Aorta (tissue), 5 donors: ENCODE measurements at regions not wholly inside any gene's neighbourhood (a gene's known extent, or its start where the extent isn't known, plus 50 kb on each side); places are given as distances from the start of the nearest gene placed in this dataset.
"Not testable (repeated sequence)": the region's sequence is repeated elsewhere in the genome, so short reads cannot be mapped to it uniquely, and the experiment has no call there.

Experiments used
- ATAC-seq: fragments of 200-7000 bp; cut with Tn5 transposase; one replicate; pipeline ENCODE4 v1.9.1; 2022; ENCODE audit warnings: moderate library complexity; ENCODE audit not compliant: low FRiP score
- DNase-seq, 2 donors: peaks; one replicate each; pipeline ENCODE4 v3.0.0-alpha.2; 2020
- H3K27ac ChIP-seq, 2 donors: one replicate each; pipeline ENCODE4 v1.5.1; 2013; ENCODE audit warnings: low read length in 2 of 2, mild to moderate bottlenecking in 2 of 2, moderate library complexity in 2 of 2, control low read depth in 1 of 2, inconsistent platforms in 1 of 2, low read depth in 1 of 2
- H3K27me3 ChIP-seq, 2 donors: one replicate each; pipeline ENCODE4 v1.6.1; 2013; ENCODE audit warnings: control low read depth in 1 of 2, low read length in 1 of 2, mild to moderate bottlenecking in 1 of 2, moderate library complexity in 1 of 2; ENCODE audit not compliant: insufficient read depth in 2 of 2, control insufficient read depth in 1 of 2
- H3K36me3 ChIP-seq, 2 donors: one replicate each; pipeline ENCODE4 v1.6.1; 2013; ENCODE audit warnings: control low read depth in 1 of 2, low read length in 1 of 2, mild to moderate bottlenecking in 1 of 2; ENCODE audit not compliant: insufficient read depth in 2 of 2, control insufficient read depth in 1 of 2
- H3K4me1 ChIP-seq, 2 donors: one replicate each; pipeline ENCODE4 v1.6.1; 2013; ENCODE audit warnings: low read length in 2 of 2, control low read depth in 1 of 2, mild to moderate bottlenecking in 1 of 2, moderate library complexity in 1 of 2; ENCODE audit not compliant: insufficient read depth in 2 of 2, control insufficient read depth in 1 of 2
- H3K4me3 ChIP-seq, 2 donors: one replicate each; pipeline ENCODE4 v1.5.1; 2013; ENCODE audit warnings: low read length in 2 of 2, control low read depth in 1 of 2, mild to moderate bottlenecking in 1 of 2
- H3K9me3 ChIP-seq: one replicate; pipeline ENCODE4 v1.6.1; 2013; ENCODE audit warnings: mild to moderate bottlenecking, low read length; ENCODE audit not compliant: control insufficient read depth
- WGBS, 2 donors: extraction: QIAGEN DNeasy Blood & Tissue Kit; methylation state at CpG; one replicate each; pipeline ENCODE4 v1.1.7; 2013; 5-methylcytosine and 5-hydroxymethylcytosine counted together
- intact Hi-C, 2 donors: fragments of 100-400 bp; cut with DNase I; formaldehyde crosslinking; loops; one replicate each; pipeline versions ENCODE4 v1.14.2 to v1.15.0; 2022
- donor health status: healthy with polysubstance abuse.
- donor health status: Bipolar disorder and iron deficiency.
- donor health status: DM: no; HTN: no; CAD: no.
- donor health status: DM: no; HTN: no; CAD: no.
- donor health status: DM: yes; HTN: yes; CAD: no.

GRCh38 chr2:44051593-44052347 lies 56.0 kb upstream of the LRPPRC start:
- DNase-seq (no peak), ATAC-seq (no peak)
- no peak overlapping the region for H3K4me3 ChIP-seq
- intact Hi-C loops = no loop called here
- no peaks in the 10 kb centered on the region for H3K36me3 ChIP-seq
- no peaks in the 10 kb centered on the region for H3K4me1 ChIP-seq
- peaks cover 2% of the 10 kb centered on the region for H3K9me3 ChIP-seq
- H3K27ac ChIP-seq = no peak overlapping the region
- 78 to 83% methylated on average over 7 of the region's 7 CpGs for WGBS, 2 donors
- no peaks in the 10 kb centered on the region for H3K27me3 ChIP-seq

GRCh38 chr2:44052584-44052983 lies 56.8 kb upstream of the LRPPRC start:
- ATAC-seq = no peak
- 81 to 87% methylated on average over 8 of the region's 8 CpGs for WGBS, 2 donors

GRCh38 chr2:44053052-44053451 lies 57.3 kb upstream of the LRPPRC start:
- ATAC-seq (no peak), DNase-seq (no peak)
- H3K9me3 ChIP-seq = peaks cover 2% of the 10 kb centered on the region
- H3K36me3 ChIP-seq = no peaks in the 10 kb centered on the region
- no peak overlapping the region for H3K27ac ChIP-seq
- no peaks in the 10 kb centered on the region for H3K4me1 ChIP-seq
- H3K4me3 ChIP-seq = no peak overlapping the region
- H3K27me3 ChIP-seq = no peaks in the 10 kb centered on the region
- intact Hi-C loops = no loop called here
- WGBS, 2 donors = 74 to 79% methylated on average over 2 of the region's 2 CpGs

More at GRCh38 chr2:44052584-44052983, 56.8 kb upstream of the LRPPRC start:
- DNase-seq = no peak
- no peak overlapping the region for H3K4me3 ChIP-seq
- H3K9me3 ChIP-seq = peaks cover 2% of the 10 kb centered on the region
- H3K27me3 ChIP-seq = no peaks in the 10 kb centered on the region
- H3K36me3 ChIP-seq = no peaks in the 10 kb centered on the region
- no peak overlapping the region for H3K27ac ChIP-seq
- no peaks in the 10 kb centered on the region for H3K4me1 ChIP-seq
- intact Hi-C loops = no loop called here

GRCh38 chr2:44053456-44053855 lies 57.7 kb upstream of the LRPPRC start:
- ATAC-seq (no peak), DNase-seq (no peak)
- H3K4me3 ChIP-seq = no peak overlapping the region
- intact Hi-C loops = no loop called here
- no peak overlapping the region for H3K27ac ChIP-seq
- H3K4me1 ChIP-seq = no peaks in the 10 kb centered on the region
- H3K9me3 ChIP-seq = peaks cover 2% of the 10 kb centered on the region
- 42 to 53% methylated on average over 4 of the region's 4 CpGs for WGBS, 2 donors
- no peaks in the 10 kb centered on the region for H3K36me3 ChIP-seq
- no peaks in the 10 kb centered on the region for H3K27me3 ChIP-seq

- no peaks in the 10 kb centered on the region for H3K27me3 ChIP-seq
- no peak overlapping the region for H3K4me3 ChIP-seq
- peaks cover 2% of the 10 kb centered on the region for H3K9me3 ChIP-seq
- H3K4me1 ChIP-seq = no peaks in the 10 kb centered on the region
- ATAC-seq (no peak), DNase-seq (no peak)
- H3K27ac ChIP-seq = no peak overlapping the region
- intact Hi-C loops = no loop called here
- H3K36me3 ChIP-seq = no peaks in the 10 kb centered on the region
- WGBS, 2 donors = 59 to 63% methylated on average over 2 of the region's 2 CpGs
These were observed 59.4 kb upstream of the LRPPRC start for GRCh38 chr2:44055229-44055628.

GRCh38 chr2:44055664-44056063 lies 59.9 kb upstream of the LRPPRC start:
- Histone ChIP-seq H3K36me3 (no peaks in the 10 kb centered on the region), H3K4me3 (no peak overlapping the region), H3K9me3 (peaks cover 2% of the 10 kb centered on the region), H3K4me1 (no peaks in the 10 kb centered on the region), H3K27ac (no peak overlapping the region), H3K27me3 (no peaks in the 10 kb centered on the region)
- no peak for ATAC-seq
- no peak for DNase-seq
- 83 to 89% methylated on average over 7 of the region's 7 CpGs for WGBS, 2 donors
- intact Hi-C loops = no loop called here

- no peaks in the 10 kb centered on the region for H3K4me1 ChIP-seq
- no peak overlapping the region for H3K27ac ChIP-seq
- intact Hi-C loops = no loop called here
- H3K9me3 ChIP-seq = peaks cover 2% of the 10 kb centered on the region
- no peak overlapping the region for H3K4me3 ChIP-seq
- DNase-seq (no peak), ATAC-seq (no peak)
- H3K36me3 ChIP-seq = no peaks in the 10 kb centered on the region
- H3K27me3 ChIP-seq = no peaks in the 10 kb centered on the region
- WGBS, 2 donors = 79 to 86% methylated on average over 2 of the region's 2 CpGs
These were observed 61.2 kb upstream of the LRPPRC start for GRCh38 chr2:44056947-44057346.

GRCh38 chr2:44060286-44060685 lies 64.5 kb upstream of the LRPPRC start:
- H3K9me3 ChIP-seq, H3K4me3 ChIP-seq, H3K36me3 ChIP-seq, ATAC-seq, DNase-seq, H3K4me1 ChIP-seq, H3K27ac ChIP-seq, intact Hi-C loops, H3K27me3 ChIP-seq: not testable (repeated sequence)
- WGBS, 2 donors = 40 to 47% methylated on average over 1 of the region's 1 CpG

- Histone ChIP-seq H3K27ac (no peak overlapping the region), H3K36me3 (no peaks in the 10 kb centered on the region), H3K9me3 (peaks cover 1% of the 10 kb centered on the region), H3K4me3 (no peak overlapping the region), H3K4me1 (no peaks in the 10 kb centered on the region), H3K27me3 (peaks cover 0 to 3% of the 10 kb centered on the region in 2 donors)
- no peak for DNase-seq
- intact Hi-C loops = no loop called here
- 94 to 100% methylated on average over 1 of the region's 1 CpG for WGBS, 2 donors
- ATAC-seq = no peak
These were observed 65.2 kb upstream of the LRPPRC start for GRCh38 chr2:44060990-44061389.
